ENCODE measurements at regions not wholly inside any gene's neighbourhood (a gene's known extent, or its start where the extent isn't known, plus 50 kb on each side); places are given as distances from the start of the nearest gene placed in this dataset.

- DNase-seq (ENCODE audit: low spot score) (no peak), ATAC-seq (no peak)
- H3K4me1 Mint-ChIP-seq = peaks cover 3% of the 10 kb centered on the region; the same call in 1 of the 2 replicates
- H3K27me3 Mint-ChIP-seq (ENCODE audit: low read depth) = no peaks in the 10 kb centered on the region
- H3K27ac Mint-ChIP-seq = no peak overlapping the region
- no peaks in the 10 kb centered on the region for H3K36me3 Mint-ChIP-seq
- no peak overlapping the region for H3K4me3 Mint-ChIP-seq
- H3K9me3 Mint-ChIP-seq = peaks cover 16% of the 10 kb centered on the region
- TF ChIP-seq GABPB1 (CRISPR knock-in tag; IDR thresholded peaks at IDR 0.05) = no peak
- ChIA-PET POLR2A (no interaction called here), CTCF (no interaction called here)
Measured at GRCh38 chr4:12203945-12204344, 775.3 kb upstream of the HS3ST1 start.

DNA sequence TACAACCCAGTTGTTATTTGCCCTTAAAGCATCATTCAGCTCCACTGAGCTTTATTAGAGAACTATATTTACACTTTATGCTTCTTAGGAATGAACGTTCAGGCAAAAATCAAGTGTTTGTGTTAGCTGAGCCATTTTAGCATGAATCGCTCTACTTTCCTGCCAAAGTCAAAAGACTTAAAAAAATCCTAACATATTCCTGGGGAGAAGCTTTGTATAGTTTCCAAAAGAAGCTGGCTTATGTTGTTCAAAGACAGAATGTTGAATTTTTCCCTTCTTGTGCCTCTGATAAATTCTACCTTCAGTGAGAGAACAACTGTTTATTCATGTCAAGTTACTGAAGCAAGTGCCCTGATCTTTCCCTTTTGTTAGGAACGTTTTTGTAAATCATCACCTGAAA lies 771.5 kb upstream of the HS3ST1 start:
- DNase-seq (ENCODE audit: low spot score) = no peak
- Mint-ChIP-seq H3K27ac (no peak overlapping the region), H3K9me3 (peaks cover 41% of the 10 kb centered on the region), H3K4me3 (no peak overlapping the region), H3K27me3 (ENCODE audit: low read depth) (no peaks in the 10 kb centered on the region), H3K4me1 (peaks cover 6% of the 10 kb centered on the region; the same call in 1 of the 2 replicates), H3K36me3 (peaks cover 6% of the 10 kb centered on the region; the same call in 1 of the 2 replicates)
- ATAC-seq = no peak
- CTCF ChIA-PET = no interaction called here
- POLR2A ChIA-PET = no interaction called here
- TF ChIP-seq TEAD1 (CRISPR knock-in tag; IDR thresholded peaks at IDR 0.05) (no peak), ZNF671 (CRISPR knock-in tag; IDR thresholded peaks at IDR 0.05) (no peak), JAZF1 (CRISPR knock-in tag; IDR thresholded peaks at IDR 0.05) (no peak), TCF7 (CRISPR knock-in tag; IDR thresholded peaks at IDR 0.05; ENCODE audit: low read depth) (no peak), ZNF317 (CRISPR knock-in tag; IDR thresholded peaks at IDR 0.05; ENCODE audit: borderline replicate concordance, low read depth) (no peak), RELA (CRISPR knock-in tag; IDR thresholded peaks at IDR 0.05; ENCODE audit: borderline replicate concordance) (no peak), EMX1 (CRISPR knock-in tag; IDR thresholded peaks at IDR 0.05) (no peak)
- TF ChIP-seq, protein P1, sequence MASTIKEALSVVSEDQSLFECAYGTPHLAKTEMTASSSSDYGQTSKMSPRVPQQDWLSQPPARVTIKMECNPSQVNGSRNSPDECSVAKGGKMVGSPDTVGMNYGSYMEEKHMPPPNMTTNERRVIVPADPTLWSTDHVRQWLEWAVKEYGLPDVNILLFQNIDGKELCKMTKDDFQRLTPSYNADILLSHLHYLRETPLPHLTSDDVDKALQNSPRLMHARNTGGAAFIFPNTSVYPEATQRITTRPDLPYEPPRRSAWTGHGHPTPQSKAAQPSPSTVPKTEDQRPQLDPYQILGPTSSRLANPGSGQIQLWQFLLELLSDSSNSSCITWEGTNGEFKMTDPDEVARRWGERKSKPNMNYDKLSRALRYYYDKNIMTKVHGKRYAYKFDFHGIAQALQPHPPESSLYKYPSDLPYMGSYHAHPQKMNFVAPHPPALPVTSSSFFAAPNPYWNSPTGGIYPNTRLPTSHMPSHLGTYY (CRISPR knock-in tag; IDR thresholded peaks at IDR 0.05) = no peak
- TF ChIP-seq, protein P2, sequence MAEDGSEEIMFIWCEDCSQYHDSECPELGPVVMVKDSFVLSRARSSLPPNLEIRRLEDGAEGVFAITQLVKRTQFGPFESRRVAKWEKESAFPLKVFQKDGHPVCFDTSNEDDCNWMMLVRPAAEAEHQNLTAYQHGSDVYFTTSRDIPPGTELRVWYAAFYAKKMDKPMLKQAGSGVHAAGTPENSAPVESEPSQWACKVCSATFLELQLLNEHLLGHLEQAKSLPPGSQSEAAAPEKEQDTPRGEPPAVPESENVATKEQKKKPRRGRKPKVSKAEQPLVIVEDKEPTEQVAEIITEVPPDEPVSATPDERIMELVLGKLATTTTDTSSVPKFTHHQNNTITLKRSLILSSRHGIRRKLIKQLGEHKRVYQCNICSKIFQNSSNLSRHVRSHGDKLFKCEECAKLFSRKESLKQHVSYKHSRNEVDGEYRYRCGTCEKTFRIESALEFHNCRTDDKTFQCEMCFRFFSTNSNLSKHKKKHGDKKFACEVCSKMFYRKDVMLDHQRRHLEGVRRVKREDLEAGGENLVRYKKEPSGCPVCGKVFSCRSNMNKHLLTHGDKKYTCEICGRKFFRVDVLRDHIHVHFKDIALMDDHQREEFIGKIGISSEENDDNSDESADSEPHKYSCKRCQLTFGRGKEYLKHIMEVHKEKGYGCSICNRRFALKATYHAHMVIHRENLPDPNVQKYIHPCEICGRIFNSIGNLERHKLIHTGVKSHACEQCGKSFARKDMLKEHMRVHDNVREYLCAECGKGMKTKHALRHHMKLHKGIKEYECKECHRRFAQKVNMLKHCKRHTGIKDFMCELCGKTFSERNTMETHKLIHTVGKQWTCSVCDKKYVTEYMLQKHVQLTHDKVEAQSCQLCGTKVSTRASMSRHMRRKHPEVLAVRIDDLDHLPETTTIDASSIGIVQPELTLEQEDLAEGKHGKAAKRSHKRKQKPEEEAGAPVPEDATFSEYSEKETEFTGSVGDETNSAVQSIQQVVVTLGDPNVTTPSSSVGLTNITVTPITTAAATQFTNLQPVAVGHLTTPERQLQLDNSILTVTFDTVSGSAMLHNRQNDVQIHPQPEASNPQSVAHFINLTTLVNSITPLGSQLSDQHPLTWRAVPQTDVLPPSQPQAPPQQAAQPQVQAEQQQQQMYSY (CRISPR knock-in tag; IDR thresholded peaks at IDR 0.05) = no peak
- TF ChIP-seq, protein P3, sequence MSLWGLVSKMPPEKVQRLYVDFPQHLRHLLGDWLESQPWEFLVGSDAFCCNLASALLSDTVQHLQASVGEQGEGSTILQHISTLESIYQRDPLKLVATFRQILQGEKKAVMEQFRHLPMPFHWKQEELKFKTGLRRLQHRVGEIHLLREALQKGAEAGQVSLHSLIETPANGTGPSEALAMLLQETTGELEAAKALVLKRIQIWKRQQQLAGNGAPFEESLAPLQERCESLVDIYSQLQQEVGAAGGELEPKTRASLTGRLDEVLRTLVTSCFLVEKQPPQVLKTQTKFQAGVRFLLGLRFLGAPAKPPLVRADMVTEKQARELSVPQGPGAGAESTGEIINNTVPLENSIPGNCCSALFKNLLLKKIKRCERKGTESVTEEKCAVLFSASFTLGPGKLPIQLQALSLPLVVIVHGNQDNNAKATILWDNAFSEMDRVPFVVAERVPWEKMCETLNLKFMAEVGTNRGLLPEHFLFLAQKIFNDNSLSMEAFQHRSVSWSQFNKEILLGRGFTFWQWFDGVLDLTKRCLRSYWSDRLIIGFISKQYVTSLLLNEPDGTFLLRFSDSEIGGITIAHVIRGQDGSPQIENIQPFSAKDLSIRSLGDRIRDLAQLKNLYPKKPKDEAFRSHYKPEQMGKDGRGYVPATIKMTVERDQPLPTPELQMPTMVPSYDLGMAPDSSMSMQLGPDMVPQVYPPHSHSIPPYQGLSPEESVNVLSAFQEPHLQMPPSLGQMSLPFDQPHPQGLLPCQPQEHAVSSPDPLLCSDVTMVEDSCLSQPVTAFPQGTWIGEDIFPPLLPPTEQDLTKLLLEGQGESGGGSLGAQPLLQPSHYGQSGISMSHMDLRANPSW (CRISPR knock-in tag; conservative IDR thresholded peaks at IDR 0.05; ENCODE audit: low read depth) = no peak

GRCh38 chr4:12186526-12186925 lies 757.8 kb upstream of the HS3ST1 start:
- TF ChIP-seq ETV6 (CRISPR knock-in tag; IDR thresholded peaks at IDR 0.05) = no peak
- no peak for TF ChIP-seq TCF7 (CRISPR knock-in tag; IDR thresholded peaks at IDR 0.05; ENCODE audit: low read depth)
- no peak for TF ChIP-seq OVOL2 (CRISPR knock-in tag; IDR thresholded peaks at IDR 0.05; ENCODE audit: borderline replicate concordance)
- TF ChIP-seq, protein P4, sequence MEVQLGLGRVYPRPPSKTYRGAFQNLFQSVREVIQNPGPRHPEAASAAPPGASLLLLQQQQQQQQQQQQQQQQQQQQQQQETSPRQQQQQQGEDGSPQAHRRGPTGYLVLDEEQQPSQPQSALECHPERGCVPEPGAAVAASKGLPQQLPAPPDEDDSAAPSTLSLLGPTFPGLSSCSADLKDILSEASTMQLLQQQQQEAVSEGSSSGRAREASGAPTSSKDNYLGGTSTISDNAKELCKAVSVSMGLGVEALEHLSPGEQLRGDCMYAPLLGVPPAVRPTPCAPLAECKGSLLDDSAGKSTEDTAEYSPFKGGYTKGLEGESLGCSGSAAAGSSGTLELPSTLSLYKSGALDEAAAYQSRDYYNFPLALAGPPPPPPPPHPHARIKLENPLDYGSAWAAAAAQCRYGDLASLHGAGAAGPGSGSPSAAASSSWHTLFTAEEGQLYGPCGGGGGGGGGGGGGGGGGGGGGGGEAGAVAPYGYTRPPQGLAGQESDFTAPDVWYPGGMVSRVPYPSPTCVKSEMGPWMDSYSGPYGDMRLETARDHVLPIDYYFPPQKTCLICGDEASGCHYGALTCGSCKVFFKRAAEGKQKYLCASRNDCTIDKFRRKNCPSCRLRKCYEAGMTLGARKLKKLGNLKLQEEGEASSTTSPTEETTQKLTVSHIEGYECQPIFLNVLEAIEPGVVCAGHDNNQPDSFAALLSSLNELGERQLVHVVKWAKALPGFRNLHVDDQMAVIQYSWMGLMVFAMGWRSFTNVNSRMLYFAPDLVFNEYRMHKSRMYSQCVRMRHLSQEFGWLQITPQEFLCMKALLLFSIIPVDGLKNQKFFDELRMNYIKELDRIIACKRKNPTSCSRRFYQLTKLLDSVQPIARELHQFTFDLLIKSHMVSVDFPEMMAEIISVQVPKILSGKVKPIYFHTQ (CRISPR knock-in tag; IDR thresholded peaks at IDR 0.05) = no peak
- no peak for TF ChIP-seq PREB (CRISPR knock-in tag; IDR thresholded peaks at IDR 0.05; ENCODE audit: borderline replicate concordance)
- TF ChIP-seq, protein P5, sequence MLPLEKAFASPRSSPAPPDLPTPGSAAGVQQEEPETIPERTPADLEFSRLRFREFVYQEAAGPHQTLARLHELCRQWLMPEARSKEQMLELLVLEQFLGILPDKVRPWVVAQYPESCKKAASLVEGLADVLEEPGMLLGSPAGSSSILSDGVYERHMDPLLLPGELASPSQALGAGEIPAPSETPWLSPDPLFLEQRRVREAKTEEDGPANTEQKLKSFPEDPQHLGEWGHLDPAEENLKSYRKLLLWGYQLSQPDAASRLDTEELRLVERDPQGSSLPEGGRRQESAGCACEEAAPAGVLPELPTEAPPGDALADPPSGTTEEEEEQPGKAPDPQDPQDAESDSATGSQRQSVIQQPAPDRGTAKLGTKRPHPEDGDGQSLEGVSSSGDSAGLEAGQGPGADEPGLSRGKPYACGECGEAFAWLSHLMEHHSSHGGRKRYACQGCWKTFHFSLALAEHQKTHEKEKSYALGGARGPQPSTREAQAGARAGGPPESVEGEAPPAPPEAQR (CRISPR knock-in tag; IDR thresholded peaks at IDR 0.05) = no peak
- no peak for TF ChIP-seq CREB1 (CRISPR knock-in tag; IDR thresholded peaks at IDR 0.05)
- no peak for ATAC-seq
- DNase-seq (ENCODE audit: low spot score) = no peak
- Mint-ChIP-seq H3K27ac (no peak overlapping the region), H3K4me1 (0 out of 2 replicates have a peak, but pooled peaks cover 3% of the 10 kb centered on the region), H3K36me3 (no peaks in the 10 kb centered on the region), H3K9me3 (peaks cover 4% of the 10 kb centered on the region; the same call in 1 of the 2 replicates), H3K4me3 (no peak overlapping the region), H3K27me3 (ENCODE audit: low read depth) (no peaks in the 10 kb centered on the region)
- POLR2A ChIA-PET = no interaction called here
- CTCF ChIA-PET = interaction anchor here (0.6 kb wide), 1 partner anchor 1519 kb away, joined by 4 read pairs; no protein-coding TSS in a partner anchor
